Kidney glomerular epithelial cell (primary cell): ENCODE measurements at regions not wholly inside any gene's neighbourhood (a gene's known extent, or its start where the extent isn't known, plus 50 kb on each side); places are given as distances from the start of the nearest gene placed in this dataset.
"Not testable (repeated sequence)": the region's sequence is repeated elsewhere in the genome, so short reads cannot be mapped to it uniquely, and the experiment has no call there.

Experiments
- DNase-seq: peaks from one replicate; lab custom pipeline; 2025; lab: John Stamatoyannopoulos, UW

- DNase-seq, result no peak
These were observed 1477.3 kb downstream of the CDH8 start for GRCh38 chr16:60558936-60559335.

DNA sequence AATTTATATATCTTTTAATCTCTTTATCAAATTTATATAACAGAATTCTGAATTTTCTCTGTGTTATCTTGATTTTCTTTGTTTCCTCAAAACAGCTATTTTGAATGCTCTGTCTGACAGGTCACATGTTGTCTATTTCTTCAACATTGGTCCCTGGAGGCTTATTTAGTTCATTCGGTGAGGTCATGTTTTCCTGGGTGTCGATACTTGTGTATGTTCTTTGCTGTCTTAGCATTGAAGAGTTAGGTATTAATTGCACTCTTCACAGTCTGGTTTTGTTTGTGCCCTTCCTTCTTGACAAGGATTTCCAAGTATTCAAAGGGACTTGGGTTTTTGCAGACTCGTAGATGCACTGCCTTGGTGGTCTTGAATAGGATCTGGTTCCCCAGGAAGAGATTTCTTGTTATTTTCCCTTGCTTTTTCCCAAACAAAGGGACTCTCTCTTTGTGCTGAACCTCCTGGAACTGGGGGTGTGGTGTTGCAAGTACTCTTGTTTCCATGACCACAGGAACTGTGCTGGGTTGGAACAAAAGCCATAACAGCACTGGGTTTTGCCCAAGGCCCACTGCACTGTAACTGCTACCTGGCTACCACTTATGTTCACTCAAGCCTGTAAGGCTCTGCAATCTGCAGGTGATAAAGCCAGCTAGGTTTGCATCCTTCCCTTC lies 1483.0 kb downstream of the CDH8 start:
- no peak for DNase-seq

GRCh38 chr16:60541535-60541934 lies 1494.7 kb downstream of the CDH8 start:
- no peak for DNase-seq

DNA sequence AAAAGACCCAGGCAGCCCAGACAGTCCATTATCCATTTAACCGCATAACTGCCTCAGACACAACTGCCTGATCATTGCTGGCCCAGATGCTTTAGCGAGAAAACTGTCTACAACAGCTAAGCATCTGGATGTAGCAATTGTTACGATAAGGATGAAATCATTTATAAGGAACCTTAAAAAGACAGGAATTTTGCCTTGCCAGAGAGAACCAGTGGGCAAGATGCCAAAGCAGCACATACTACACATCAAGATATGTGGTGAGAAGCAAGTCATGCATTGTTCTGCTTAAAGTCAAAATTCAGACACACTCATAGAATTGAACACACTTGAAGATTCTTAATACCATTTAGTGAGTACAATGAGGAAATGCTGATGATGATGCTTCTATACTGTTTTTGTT lies 1525.3 kb downstream of the CDH8 start:
- no peak for DNase-seq

DNA sequence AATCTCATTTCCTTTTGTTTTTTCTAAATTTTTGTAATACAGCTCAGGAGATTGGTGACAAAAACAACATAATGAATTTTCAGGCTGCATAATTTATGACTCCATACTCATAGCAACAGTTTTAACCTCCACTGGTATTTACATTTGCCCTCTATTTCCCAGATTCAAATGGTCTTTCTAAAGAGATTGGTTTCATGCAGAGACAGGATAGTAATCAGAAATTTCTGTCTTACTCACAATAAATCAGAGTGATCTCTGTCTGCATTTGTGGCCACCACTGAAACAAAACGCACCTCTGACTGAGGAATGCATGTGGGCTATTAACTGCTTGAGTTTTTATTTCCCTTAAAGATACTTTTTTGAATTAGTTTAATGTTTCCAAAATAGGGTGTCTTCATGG lies 1526.0 kb downstream of the CDH8 start:
- no peak for DNase-seq

DNA sequence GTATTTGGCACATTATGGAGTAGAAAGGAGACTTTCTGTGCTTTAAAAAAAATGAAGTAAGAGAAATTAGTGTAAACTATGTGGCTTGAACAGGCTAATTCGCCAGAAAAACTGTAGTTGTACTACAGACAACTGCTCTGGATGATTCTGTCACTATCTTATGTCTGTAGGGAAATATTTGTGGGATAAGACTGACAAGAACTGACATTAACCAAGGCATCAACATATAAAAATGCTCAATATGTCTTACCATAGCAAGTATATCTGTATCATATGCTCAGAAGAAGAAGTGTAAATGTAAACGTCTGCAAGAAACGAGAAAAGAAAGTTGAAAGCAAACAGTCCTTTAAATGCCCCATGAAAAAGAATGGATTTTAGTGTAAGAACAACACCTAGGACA lies 1545.0 kb downstream of the CDH8 start:
- DNase-seq, result no peak

- no peak for DNase-seq
These were observed 1550.3 kb downstream of the CDH8 start for GRCh38 chr16:60485872-60486489.

DNA sequence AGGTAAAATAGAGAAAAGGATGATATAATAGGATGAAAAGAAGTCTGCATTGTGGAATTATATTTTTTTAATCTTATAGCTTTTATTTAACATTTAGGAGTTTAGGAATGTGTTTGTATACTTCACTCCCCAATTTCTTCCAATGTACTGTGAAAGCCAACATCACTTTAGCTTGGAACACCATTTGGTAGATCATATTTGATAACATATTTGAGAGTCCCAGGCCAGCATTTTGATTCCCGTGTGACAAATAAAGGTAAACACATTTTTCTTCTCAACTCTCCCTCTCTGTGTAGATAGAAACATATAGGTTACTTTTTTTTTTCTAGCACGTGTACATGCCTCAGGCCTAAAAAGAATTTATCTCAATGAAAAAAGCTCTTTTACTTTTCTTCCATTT lies 1551.3 kb downstream of the CDH8 start:
- DNase-seq, result no peak

DNA sequence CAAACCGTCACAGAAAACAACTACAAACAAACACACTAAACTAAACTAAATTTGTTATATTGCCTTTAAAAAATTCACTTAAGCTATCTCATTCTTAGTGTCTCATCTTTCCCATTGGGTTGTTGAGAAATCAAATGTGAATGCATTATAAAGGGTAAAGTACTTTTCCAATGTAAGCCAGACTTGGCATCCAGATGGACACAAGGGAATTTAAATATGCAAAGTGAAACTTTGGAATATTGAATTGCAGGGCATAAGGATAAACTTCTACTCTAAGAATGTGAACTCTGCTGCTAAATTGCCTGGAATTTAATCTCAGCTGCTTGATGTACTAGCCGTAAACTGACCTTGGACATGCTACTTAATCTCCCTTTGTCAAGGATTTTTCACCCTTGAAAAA lies 1554.6 kb downstream of the CDH8 start:
- DNase-seq, result no peak

GRCh38 chr16:60478810-60479209 lies 1557.4 kb downstream of the CDH8 start:
- no peak for DNase-seq

DNA sequence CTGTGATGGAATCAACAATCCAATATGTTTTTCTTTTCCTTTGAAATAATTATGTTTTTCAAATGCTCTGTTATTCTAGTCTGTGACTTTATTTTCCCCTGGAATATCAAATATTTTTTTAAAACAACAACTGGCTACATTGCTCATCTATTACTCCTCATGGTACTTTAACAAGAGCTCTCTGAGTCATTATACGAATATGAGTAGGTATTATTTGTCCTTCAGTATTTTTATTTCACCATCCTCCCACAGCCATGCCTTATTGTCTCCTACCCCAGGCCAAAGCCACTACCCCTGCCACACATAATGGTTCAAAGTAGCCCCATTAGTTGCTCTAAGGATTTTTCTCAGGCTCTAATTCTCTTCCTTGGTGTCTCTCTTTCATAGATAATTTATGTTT lies 1572.3 kb downstream of the CDH8 start:
- no peak for DNase-seq

DNA sequence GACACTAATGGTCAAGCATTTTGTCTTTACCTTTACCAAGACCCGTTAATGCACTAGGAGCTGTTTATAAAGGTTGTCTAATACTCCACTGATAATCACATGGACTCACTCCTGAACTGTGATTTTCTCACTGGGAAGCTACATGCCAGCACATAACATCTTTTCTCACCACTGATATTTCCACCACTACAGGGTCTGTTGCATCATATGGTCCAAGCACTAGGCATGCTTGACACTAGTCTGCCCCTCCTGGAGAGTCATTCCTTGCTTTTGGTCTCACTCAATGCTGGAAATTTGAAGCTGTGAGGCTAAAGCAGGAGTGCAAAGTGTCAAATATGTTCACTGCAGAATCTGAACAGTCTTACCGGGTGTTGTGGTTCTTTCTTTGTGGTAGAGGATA lies 1576.8 kb downstream of the CDH8 start:
- DNase-seq, result no peak

DNA sequence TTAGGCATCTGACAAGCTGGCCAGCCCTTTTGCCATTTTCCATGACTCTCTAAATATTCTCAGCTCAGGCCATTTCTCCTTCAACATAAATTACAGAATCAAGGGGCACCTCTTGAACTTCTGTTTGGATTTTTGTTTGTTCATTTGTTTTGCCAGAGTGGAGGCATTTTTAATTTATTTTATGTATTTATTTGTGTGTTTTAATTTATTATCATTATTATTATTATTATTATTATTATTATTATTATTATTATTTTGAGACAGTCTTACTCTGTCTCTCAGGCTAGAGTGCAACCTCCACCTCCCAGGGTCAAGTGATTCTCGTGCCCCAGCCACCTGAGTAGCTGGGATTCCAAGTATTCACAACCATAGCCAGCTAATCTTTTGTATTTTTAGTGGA lies 1578.0 kb downstream of the CDH8 start:
- no peak for DNase-seq

- no peak for DNase-seq
These were observed 1583.6 kb downstream of the CDH8 start for GRCh38 chr16:60452646-60453045.

DNA sequence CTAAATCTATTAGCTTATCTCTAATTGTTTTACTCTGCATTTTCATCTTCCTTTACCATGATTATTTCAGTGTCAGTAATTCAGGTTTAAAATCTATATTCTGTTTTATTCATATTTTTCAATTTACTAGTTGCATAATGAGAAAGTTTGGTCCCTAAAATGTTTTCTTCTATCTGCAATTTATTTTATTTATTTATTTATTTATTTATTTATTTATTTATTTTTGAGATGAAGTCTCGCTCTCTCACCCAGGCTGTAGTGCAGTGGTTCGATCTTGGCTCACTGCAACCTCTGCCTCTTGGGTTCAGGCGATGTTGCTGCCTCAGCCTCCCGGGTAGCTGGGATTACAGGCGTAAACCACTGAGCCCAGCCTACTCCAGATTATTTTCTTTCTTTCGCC lies 1597.3 kb downstream of the CDH8 start:
- no peak for DNase-seq

- no peak for DNase-seq
These were observed 1603.8 kb downstream of the CDH8 start for GRCh38 chr16:60432472-60432871.

- DNase-seq, result no peak
These were observed 1616.4 kb downstream of the CDH8 start for GRCh38 chr16:60419859-60420258.

GRCh38 chr16:60414613-60415012 lies 1621.6 kb downstream of the CDH8 start:
- no peak for DNase-seq

DNA sequence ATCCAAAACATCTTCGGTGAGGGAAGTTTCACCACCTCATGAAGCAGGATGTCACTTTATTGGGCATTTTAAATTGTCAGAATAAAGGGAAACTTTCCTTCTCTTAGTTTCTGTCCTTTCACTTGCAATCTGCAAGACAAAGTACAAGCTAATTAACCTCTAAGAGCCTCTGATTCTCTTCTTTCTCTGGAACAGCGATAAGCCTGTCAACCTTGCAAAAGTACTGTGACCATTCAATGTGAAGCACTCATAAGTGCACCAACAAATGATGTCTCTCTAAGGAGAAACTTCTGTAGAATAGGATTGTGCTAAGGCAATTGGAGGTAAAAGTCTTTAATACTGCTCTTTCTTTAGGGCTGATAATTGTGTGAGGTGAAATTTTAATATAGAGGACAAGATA lies 1622.3 kb downstream of the CDH8 start:
- DNase-seq, result no peak

- DNase-seq, result no peak
These were observed 1628.6 kb downstream of the CDH8 start for GRCh38 chr16:60407606-60408005.

DNA sequence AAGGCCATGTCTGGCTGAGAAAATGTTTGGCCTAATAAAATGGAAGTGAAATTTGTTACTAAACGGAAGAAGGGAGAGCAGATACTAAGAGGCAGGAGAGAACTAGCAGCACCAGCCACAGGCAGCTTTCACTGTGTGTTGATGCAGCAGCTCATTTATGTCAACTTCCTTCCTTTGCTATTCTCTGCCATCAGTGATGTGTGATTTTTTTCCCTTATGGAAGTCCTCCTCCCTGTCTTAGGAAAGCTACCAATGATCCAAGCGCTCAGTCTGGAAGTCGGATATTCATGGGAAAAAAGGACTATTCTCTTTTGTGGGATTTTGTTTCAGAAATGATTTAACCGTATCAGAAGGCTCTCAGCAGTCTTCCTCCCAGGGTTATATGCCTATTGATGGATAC lies 1629.2 kb downstream of the CDH8 start:
- no peak for DNase-seq

DNA sequence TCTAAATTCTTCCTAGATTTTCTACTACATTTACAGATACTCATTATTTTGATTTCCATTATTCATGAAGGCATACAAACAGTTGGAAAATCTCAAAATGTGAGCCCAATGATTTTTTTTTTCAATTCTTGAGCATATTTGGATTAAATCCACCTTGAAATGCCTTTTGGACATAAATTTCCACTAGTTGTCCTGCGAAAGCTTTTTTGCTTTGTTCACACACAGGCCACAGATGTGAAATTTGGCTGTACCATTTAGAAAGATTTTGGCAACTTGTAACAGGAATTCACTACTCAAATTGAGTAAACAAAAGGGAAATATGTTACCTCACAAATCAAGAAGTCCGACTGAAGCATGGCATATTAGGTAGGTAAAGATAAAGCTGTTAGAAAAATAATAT lies 1631.0 kb downstream of the CDH8 start:
- DNase-seq, result no peak

DNA sequence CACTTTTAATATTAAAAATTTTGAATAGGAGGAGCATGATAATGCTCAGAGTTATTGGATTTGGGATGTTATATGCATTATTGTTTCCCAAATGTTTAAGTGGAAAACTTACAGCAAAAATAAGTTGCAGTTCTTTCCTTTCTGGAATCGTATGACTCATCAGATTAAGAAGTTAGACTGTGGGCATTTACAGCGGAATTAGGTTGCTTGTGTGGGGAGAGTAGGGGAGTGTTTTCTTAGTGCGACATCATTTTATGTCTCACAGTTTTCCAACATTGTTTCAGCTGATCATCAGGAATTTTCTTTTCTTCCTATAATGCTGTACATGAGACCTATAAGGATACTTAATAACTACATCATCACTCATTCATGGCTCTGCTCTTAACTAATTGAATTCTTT lies 1631.8 kb downstream of the CDH8 start:
- no peak for DNase-seq

DNA sequence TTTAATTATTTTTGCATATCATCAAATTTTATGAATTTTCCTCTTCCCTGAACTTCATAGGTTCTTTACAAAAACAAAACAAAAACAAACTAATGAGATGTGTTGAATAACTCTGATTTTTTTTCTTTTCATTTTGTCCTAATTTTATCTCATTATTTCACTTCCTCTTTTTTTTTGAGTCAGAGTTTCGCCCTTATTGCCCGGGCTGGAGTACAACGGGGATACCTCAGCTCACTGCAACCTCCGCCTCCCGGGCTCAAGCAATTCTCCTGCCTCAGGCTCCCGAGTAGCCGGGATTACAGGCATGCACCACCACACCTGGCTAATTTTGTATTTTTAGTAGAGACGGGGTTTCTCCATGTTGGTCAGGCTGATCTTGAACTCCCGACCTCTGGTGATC lies 1633.3 kb downstream of the CDH8 start:
- DNase-seq, result not testable (repeated sequence)
